Kidney (tissue), 13 donors: ENCODE measurements at regions not wholly inside any gene's neighbourhood (a gene's known extent, or its start where the extent isn't known, plus 50 kb on each side); places are given as distances from the start of the nearest gene placed in this dataset.

Source experiments
- DNase-seq, 5 donors: peaks; one replicate each; pipeline ENCODE4 v3.0.0-alpha.2; 2013 to 2020
- FAIRE-seq: peaks from 2 replicates; lab custom pipeline; 2012; peaks lifted over from hg19 to GRCh38; lab: Jason Lieb, UNC
- H3K27ac ChIP-seq, 2 donors: one replicate each; pipeline ENCODE4 v1.7.0; 2013; ENCODE audit warnings: low read depth in 2 of 2, low read length in 2 of 2, inconsistent platforms in 1 of 2
- H3K27me3 ChIP-seq: one replicate; pipeline ENCODE4 v1.7.1; 2013; ENCODE audit warnings: low read length, inconsistent platforms; ENCODE audit not compliant: control insufficient read depth, insufficient read depth
- H3K36me3 ChIP-seq, 3 donors: one replicate each; pipeline versions ENCODE4 v1.7.0 to v1.7.1; 2013; ENCODE audit warnings: low read length in 3 of 3, control low read depth in 1 of 3, inconsistent platforms in 1 of 3; ENCODE audit not compliant: insufficient read depth in 3 of 3, control insufficient read depth in 2 of 3
- H3K4me1 ChIP-seq, 3 donors: one replicate each; pipeline versions ENCODE4 v1.7.0 to v1.7.1; 2013; ENCODE audit warnings: low read length in 3 of 3, inconsistent platforms in 1 of 3, low read depth in 1 of 3; ENCODE audit not compliant: control insufficient read depth in 2 of 3, insufficient read depth in 2 of 3
- H3K4me3 ChIP-seq, 3 donors: one replicate each; pipeline versions ENCODE4 v1.7.0 to v1.8.1; 2013; ENCODE audit warnings: low read length in 3 of 3, control low read depth in 1 of 3, inconsistent platforms in 1 of 3
- H3K9ac ChIP-seq, 3 donors: one replicate each; pipeline versions ENCODE4 v1.7.0 to v1.7.1; 2013; ENCODE audit warnings: low read length in 3 of 3, control low read depth in 1 of 3, inconsistent platforms in 1 of 3
- H3K9me3 ChIP-seq, 3 donors: one replicate each; pipeline versions ENCODE4 v1.7.0 to v1.7.1; 2013; ENCODE audit warnings: low read length in 3 of 3, control low read depth in 1 of 3, inconsistent platforms in 1 of 3; ENCODE audit not compliant: control insufficient read depth in 2 of 3, insufficient read depth in 1 of 3
- CTCF ChIP-seq: IDR thresholded peaks from 3 replicates; pipeline ENCODE4 v1.5.1; 2012; ENCODE audit warnings: mild to moderate bottlenecking, moderate library complexity, borderline replicate concordance; ENCODE audit not compliant: insufficient read depth; ENCODE audit errors: extremely low read depth
- intact Hi-C: fragments of 100-400 bp; cut with DNase I; formaldehyde crosslinking; loops from one replicate; pipeline ENCODE4 v1.11.1; 2022
- donor health status: control.
- donor health status: control.
- donor health status: control.
- donor health status: control.
- donor health status: control.
- donor health status: DM: yes; HTN: yes; CAD: no.
- donor health status: Normal renal cell carcinoma (clear cell type).

GRCh38 chr13:22937953-22938352 lies 242.8 kb upstream of the SGCG start:
- no peak overlapping the region for H3K9ac ChIP-seq
- no peaks in the 10 kb centered on the region for H3K4me1 ChIP-seq
- intact Hi-C loops = no loop called here
- no peaks in the 10 kb centered on the region for H3K27me3 ChIP-seq
- no peak for TF ChIP-seq CTCF
- no peak for FAIRE-seq
- H3K36me3 ChIP-seq = peaks cover 0 to 7% (median 0%) of the 10 kb centered on the region in 3 donors
- H3K9me3 ChIP-seq = peaks cover 0 to 4% (median 0%) of the 10 kb centered on the region in 3 donors
- no peak for DNase-seq
- no peak overlapping the region for H3K27ac ChIP-seq
- no peak overlapping the region for H3K4me3 ChIP-seq

DNA sequence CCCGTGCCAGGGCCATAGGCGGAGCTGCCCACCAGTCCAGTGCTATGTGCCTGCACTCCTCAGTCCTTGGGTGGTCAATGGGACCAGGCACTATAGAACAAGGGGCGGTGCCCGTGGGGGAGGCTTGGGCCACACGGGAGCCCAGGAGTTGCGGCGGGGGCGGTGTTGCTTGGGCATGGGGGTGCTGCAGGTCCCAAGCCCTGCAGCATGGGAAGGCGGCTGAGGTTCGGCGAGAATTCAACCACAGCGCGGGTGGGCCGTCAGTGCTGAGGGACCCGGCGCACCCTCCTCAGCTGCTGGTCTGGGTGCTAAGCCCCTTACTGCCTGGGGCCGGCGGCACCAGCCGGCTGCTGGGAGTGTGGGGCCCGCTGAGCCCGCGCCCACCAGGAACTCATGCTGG lies 242.2 kb upstream of the SGCG start:
- Histone ChIP-seq H3K27ac (no peak overlapping the region), H3K9me3 (peaks cover 0 to 3% (median 0%) of the 10 kb centered on the region in 3 donors), H3K9ac (no peak overlapping the region), H3K4me1 (no peaks in the 10 kb centered on the region), H3K27me3 (no peaks in the 10 kb centered on the region), H3K4me3 (no peak overlapping the region), H3K36me3 (peaks cover 0 to 5% (median 0%) of the 10 kb centered on the region in 3 donors)
- no peak for FAIRE-seq
- peak in 1 of 5 donors; percentile 64 for DNase-seq
- no peak for TF ChIP-seq CTCF
- intact Hi-C loops = no loop called here

DNA sequence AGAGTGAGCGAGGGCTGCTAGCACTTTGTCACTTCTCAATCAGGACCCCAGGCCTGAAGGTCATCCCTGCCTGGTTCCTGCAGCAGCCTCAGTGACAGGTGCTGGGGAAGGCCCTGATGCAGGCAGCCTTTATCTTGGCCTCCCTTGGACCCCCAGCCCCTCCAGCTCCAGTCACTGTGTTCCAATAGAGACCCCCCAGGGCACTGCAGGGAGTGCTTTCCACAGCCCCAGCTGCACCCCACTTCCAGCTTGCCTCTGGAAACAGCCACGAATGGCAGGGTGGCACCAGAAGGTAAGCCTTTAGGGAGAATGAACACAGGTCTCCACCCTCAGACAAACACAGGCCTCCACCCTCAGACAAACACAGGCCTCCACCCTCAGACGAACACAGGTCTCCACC lies 241.6 kb upstream of the SGCG start:
- FAIRE-seq (no peak), DNase-seq (peak in 1 of 5 donors; percentile 56)
- Histone ChIP-seq H3K36me3 (no peaks in the 10 kb centered on the region), H3K27ac (no peak overlapping the region), H3K9me3 (no peaks in the 10 kb centered on the region), H3K9ac (no peak overlapping the region), H3K4me1 (no peaks in the 10 kb centered on the region), H3K27me3 (no peaks in the 10 kb centered on the region), H3K4me3 (no peak overlapping the region)
- TF ChIP-seq CTCF = no peak
- intact Hi-C loops = no loop called here

- Histone ChIP-seq H3K9me3 (no peaks in the 10 kb centered on the region), H3K4me3 (no peak overlapping the region), H3K9ac (no peak overlapping the region), H3K4me1 (no peaks in the 10 kb centered on the region), H3K27ac (no peak overlapping the region), H3K27me3 (no peaks in the 10 kb centered on the region), H3K36me3 (no peaks in the 10 kb centered on the region)
- DNase-seq (peak in 1 of 5 donors; percentile 60), FAIRE-seq (no peak)
- TF ChIP-seq CTCF = no peak
- intact Hi-C loops = no loop called here
Observed at GRCh38 chr13:22940090-22940710, 240.6 kb upstream of the SGCG start.
